Stomach smooth muscle (tissue), 2 donors: ENCODE measurements at regions not wholly inside any gene's neighbourhood (a gene's known extent, or its start where the extent isn't known, plus 50 kb on each side); places are given as distances from the start of the nearest gene placed in this dataset.
A peak's percentile ranks its signal among the peaks of the same experiment; 100 is the strongest.

ENCODE experiments used
- H3K27ac ChIP-seq: one replicate; pipeline ENCODE4 v1.7.0; 2013; ENCODE audit warnings: mild to moderate bottlenecking, low read length, inconsistent platforms
- H3K27me3 ChIP-seq, 2 donors: one replicate each; pipeline ENCODE4 v1.7.0; 2013; ENCODE audit warnings: low read length in 2 of 2; ENCODE audit not compliant: insufficient read depth in 2 of 2, control insufficient read depth in 1 of 2
- H3K36me3 ChIP-seq, 2 donors: one replicate each; pipeline ENCODE4 v1.7.0; 2013; ENCODE audit warnings: low read length in 2 of 2; ENCODE audit not compliant: control insufficient read depth in 2 of 2, insufficient read depth in 2 of 2
- H3K4me1 ChIP-seq: one replicate; pipeline ENCODE4 v1.7.0; 2013; ENCODE audit warnings: low read length; ENCODE audit not compliant: control insufficient read depth, insufficient read depth
- H3K4me3 ChIP-seq, 2 donors: one replicate each; pipeline ENCODE4 v1.7.0; 2013; ENCODE audit warnings: low read length in 2 of 2
- H3K9ac ChIP-seq, 2 donors: one replicate each; pipeline ENCODE4 v1.7.0; 2013; ENCODE audit warnings: low read length in 2 of 2, mild to moderate bottlenecking in 1 of 2
- H3K9me3 ChIP-seq, 2 donors: one replicate each; pipeline ENCODE4 v1.7.0; 2013; ENCODE audit warnings: low read length in 2 of 2; ENCODE audit not compliant: control insufficient read depth in 2 of 2
- donor health status: healthy.
- donor health status: Pancreatic carcinoma.

DNA sequence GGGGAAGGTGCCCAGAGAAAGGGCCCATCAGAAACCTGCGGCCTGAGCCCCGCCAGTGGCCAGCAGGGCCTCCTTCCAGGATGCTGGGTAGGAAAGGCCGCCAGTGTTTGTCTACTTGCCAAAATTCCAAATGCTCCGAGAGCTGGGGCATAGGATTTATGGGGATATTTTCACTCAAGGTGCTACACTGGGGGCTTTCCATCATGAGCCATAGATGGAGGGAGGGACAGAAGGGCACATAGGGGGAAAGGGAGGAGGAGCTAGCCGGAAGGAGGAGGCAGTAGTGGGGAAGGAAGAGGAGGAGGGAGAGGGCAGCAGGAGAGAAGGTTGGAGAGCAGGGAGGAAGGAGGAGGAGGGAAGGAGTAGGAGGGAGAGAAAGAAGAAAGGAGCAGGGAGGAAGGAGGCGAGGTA, 494.7 kb upstream of the PROK2 start:
- H3K36me3 ChIP-seq, result no peaks in the 10 kb centered on the region
- no peaks in the 10 kb centered on the region for H3K9me3 ChIP-seq
- no peak overlapping the region for H3K9ac ChIP-seq
- peak overlapping the region in 1 of 2 donors; percentile 29 for H3K4me3 ChIP-seq
- H3K27me3 ChIP-seq, result no peaks in the 10 kb centered on the region
- H3K27ac ChIP-seq, result no peak overlapping the region
- peaks cover 10% of the 10 kb centered on the region for H3K4me1 ChIP-seq

DNA sequence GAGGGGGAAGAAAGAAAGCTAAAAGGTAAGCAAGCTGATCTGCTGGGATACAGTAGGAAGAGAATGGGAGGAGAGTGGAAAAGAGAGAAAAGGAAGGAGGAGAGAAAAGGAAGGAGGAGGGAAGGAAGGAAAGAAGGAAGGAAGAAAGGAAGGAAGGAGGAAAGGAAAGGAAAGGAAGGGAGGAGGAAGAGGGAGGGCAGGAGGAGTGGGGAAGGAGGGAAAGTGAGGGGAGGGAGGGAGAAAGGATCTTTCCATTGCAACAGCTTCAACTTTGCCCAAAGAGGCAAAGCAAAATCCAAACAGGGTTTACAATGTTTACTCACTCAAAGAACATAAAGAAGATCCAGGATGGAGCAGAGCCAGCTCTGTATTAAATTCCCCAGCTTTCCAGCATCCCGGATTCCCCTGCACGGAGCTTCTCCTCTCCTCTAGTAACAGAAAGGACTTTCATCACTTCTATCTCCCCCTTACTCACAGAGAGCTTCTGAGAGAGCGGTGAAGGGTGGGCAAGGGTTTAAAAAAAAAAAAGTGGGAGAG, 494.2 kb upstream of the PROK2 start:
- Histone ChIP-seq H3K4me1 (peaks cover 12% of the 10 kb centered on the region), H3K27ac (no peak overlapping the region), H3K4me3 (no peak overlapping the region), H3K36me3 (no peaks in the 10 kb centered on the region), H3K27me3 (no peaks in the 10 kb centered on the region), H3K9me3 (no peaks in the 10 kb centered on the region), H3K9ac (no peak overlapping the region)

GRCh38 chr3:72278349-72279067, 493.6 kb upstream of the PROK2 start:
- no peak overlapping the region for H3K9ac ChIP-seq
- H3K27me3 ChIP-seq, result no peaks in the 10 kb centered on the region
- H3K36me3 ChIP-seq, result no peaks in the 10 kb centered on the region
- H3K9me3 ChIP-seq, result no peaks in the 10 kb centered on the region
- no peak overlapping the region for H3K4me3 ChIP-seq
- H3K27ac ChIP-seq, result no peak overlapping the region
- peaks cover 18% of the 10 kb centered on the region for H3K4me1 ChIP-seq

DNA sequence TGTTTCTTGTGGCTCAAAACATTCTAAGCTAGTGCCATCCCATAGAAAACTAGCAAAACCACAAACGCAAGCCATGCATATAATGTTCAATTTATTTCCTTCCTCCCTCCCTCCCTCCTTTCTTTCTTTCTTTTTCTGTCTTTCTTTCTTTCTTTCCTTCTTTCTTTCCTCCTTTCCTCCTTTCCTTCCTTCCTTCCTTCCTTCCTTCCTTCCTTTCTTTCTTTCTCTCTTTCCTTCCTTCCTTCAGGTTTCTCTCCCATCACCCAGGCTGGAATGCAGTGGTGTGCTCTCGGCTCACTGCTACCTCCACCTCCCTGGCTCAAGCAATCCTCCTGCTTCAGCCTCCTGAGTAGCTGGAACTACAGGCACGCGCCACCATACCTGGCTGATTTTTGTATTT, 492.8 kb upstream of the PROK2 start:
- Histone ChIP-seq H3K4me1 (peaks cover 18% of the 10 kb centered on the region), H3K27ac (no peak overlapping the region), H3K36me3 (no peaks in the 10 kb centered on the region), H3K4me3 (no peak overlapping the region), H3K27me3 (no peaks in the 10 kb centered on the region), H3K9ac (no peak overlapping the region), H3K9me3 (no peaks in the 10 kb centered on the region)

GRCh38 chr3:72276806-72277205, 491.9 kb upstream of the PROK2 start:
- Histone ChIP-seq H3K27ac (no peak overlapping the region), H3K9ac (no peak overlapping the region), H3K4me1 (peaks cover 18% of the 10 kb centered on the region), H3K4me3 (no peak overlapping the region), H3K36me3 (no peaks in the 10 kb centered on the region), H3K9me3 (no peaks in the 10 kb centered on the region), H3K27me3 (no peaks in the 10 kb centered on the region)

DNA sequence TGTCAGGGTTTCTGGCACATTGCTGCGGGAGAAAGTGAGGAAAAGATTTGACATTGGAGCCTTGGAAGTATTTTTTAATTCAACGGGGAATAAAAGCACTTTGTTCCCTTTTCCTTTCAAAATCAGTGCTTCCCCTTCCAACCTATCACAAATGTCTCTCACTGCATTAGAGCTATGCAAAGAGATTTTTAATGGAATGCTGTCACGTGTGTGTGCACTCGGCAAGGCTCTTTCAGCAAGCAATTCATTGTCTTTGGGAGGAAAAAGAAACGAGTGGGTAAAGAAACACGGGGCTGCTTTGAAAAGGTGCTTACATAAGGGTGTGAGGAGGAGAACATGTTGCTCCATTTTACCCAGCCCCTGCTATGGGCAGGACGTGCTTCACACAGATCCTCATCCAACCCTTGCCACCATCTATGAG, 490.4 kb upstream of the PROK2 start:
- Histone ChIP-seq H3K4me1 (peaks cover 21% of the 10 kb centered on the region), H3K27ac (no peak overlapping the region), H3K9me3 (no peaks in the 10 kb centered on the region), H3K9ac (no peak overlapping the region), H3K36me3 (no peaks in the 10 kb centered on the region), H3K4me3 (no peak overlapping the region), H3K27me3 (no peaks in the 10 kb centered on the region)

DNA sequence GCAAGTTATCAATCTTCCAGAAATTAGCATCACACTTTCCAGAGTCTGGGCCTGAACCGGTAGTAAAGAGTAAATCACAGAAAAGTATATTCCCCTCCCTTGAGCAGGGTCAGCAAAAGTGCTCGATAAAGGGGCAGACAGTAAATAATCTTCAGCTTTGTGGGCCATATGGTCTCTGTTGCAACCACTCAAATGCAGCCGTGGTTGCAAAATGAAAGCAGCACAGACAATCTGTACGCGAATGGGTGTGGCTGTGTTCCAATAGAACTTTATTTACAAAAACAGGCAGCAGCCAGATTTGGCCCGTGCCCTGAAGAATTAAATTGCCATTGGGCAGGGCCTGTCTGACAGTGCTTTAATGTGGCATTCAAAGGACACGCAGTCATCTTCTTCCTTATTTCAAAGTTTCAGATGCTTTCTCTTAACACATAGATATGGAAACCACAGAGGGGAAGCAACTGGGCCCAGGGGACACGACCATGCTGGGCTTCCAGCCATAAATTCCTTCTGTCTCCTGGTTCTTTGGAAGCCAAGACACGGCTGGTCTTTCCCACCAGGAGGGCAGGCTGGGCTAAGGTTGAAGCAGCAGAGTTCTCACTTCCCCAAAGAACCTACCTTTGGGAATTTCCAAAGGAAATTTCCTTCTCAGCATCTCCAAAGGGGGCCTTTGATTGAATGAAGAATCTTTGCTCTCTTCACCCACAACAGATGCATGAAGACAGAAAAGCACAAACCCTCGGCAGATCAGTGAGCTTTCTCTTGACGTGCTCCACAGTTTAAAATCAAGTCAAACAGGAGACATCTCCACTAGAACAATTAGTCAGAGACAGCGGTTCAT, 489.8 kb upstream of the PROK2 start:
- peaks cover 26% of the 10 kb centered on the region for H3K4me1 ChIP-seq
- H3K27ac ChIP-seq, result no peak overlapping the region
- no peaks in the 10 kb centered on the region for H3K9me3 ChIP-seq
- no peaks in the 10 kb centered on the region for H3K27me3 ChIP-seq
- no peaks in the 10 kb centered on the region for H3K36me3 ChIP-seq
- H3K4me3 ChIP-seq, result peak overlapping the region; percentile 13 to 47
- no peak overlapping the region for H3K9ac ChIP-seq

- Histone ChIP-seq H3K27ac (no peak overlapping the region), H3K27me3 (no peaks in the 10 kb centered on the region), H3K36me3 (no peaks in the 10 kb centered on the region), H3K9ac (no peak overlapping the region), H3K9me3 (no peaks in the 10 kb centered on the region), H3K4me1 (peaks cover 27% of the 10 kb centered on the region), H3K4me3 (no peak overlapping the region)
These were observed 488.7 kb upstream of the PROK2 start for GRCh38 chr3:72273615-72274014.

DNA sequence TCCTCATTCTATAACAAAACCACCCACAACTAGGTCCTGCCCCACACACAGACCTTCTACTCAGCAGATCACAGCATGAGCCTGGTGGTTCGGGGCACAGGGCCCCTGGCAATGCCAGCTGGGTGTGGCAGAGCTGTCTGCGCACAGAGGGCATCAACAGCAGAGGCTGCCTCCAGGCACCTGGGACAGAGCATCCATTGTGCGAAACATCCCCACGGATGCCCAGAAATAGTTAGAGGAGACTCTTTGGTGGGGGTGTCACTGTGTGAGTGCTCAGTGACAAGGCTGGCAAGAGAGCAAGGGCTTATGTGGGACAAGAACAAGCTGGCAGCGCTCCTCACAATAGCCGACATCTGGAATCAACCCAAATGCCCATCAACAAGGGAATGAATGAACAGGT, 487.4 kb upstream of the PROK2 start:
- Histone ChIP-seq H3K9ac (no peak overlapping the region), H3K27ac (no peak overlapping the region), H3K4me3 (no peak overlapping the region), H3K4me1 (peaks cover 27% of the 10 kb centered on the region), H3K36me3 (no peaks in the 10 kb centered on the region), H3K9me3 (no peaks in the 10 kb centered on the region), H3K27me3 (no peaks in the 10 kb centered on the region)

DNA sequence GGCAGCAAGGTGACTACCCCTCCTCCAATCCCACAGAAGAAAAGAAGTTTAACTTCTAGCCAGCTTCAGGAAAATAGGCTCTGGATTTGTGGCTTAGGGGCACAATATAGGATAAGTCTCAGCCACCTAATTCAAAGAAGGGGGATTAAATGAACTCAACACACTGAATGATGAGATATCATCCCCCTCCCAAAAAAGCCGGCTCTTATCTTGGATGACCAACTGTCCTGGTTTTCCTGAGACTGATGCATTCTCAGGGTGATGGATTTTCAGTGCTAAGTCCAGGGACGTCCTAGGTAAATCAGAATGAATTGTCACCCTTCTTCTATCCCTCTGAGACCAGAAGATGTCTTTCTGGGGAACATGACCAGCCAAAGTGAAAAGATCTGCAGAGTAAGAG, 487.0 kb upstream of the PROK2 start:
- no peaks in the 10 kb centered on the region for H3K9me3 ChIP-seq
- no peaks in the 10 kb centered on the region for H3K27me3 ChIP-seq
- no peak overlapping the region for H3K9ac ChIP-seq
- peaks cover 27% of the 10 kb centered on the region for H3K4me1 ChIP-seq
- no peaks in the 10 kb centered on the region for H3K36me3 ChIP-seq
- no peak overlapping the region for H3K27ac ChIP-seq
- H3K4me3 ChIP-seq, result no peak overlapping the region

DNA sequence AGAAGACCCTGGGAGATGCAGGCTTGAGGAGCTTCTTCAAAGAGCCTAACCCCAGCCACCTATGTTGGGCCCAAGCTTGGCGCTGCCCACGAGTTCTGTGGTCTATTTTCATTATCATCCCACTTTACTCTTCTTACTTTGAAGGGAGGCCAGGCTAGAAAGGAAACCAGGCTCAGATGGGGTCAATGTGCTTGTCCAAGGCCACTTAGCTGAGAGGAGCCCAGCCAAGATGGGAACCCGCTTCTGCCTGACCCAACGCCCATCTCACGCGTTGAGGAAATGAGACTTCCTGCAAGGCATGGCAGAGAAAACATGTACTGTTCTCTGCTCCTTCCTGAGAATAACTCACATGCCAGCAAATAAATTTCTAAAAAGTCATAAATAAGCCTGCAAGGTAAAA, 486.3 kb upstream of the PROK2 start:
- no peak overlapping the region for H3K27ac ChIP-seq
- no peak overlapping the region for H3K4me3 ChIP-seq
- H3K27me3 ChIP-seq, result no peaks in the 10 kb centered on the region
- no peaks in the 10 kb centered on the region for H3K9me3 ChIP-seq
- no peak overlapping the region for H3K9ac ChIP-seq
- H3K4me1 ChIP-seq, result peaks cover 27% of the 10 kb centered on the region
- no peaks in the 10 kb centered on the region for H3K36me3 ChIP-seq
